SK-N-SH (cell line): ENCODE measurements at regions not wholly inside any gene's neighbourhood (a gene's known extent, or its start where the extent isn't known, plus 50 kb on each side); places are given as distances from the start of the nearest gene placed in this dataset.

Source experiments
- EP300 ChIP-seq, 2 experiments: IDR thresholded peaks; 2 replicates each; pipeline versions ENCODE4 v1.4.0 to v1.6.1; 2012; ENCODE audit warnings: borderline replicate concordance in 1 of 2, low read depth in 1 of 2, low read length in 1 of 2
- EZH2phosphoT487 ChIP-seq: fragments of 200-600 bp; sonication (generic); IDR thresholded peaks from 2 replicates; pipeline ENCODE4 v1.6.1; 2017; ENCODE audit warnings: low read depth, mixed run types, mild to moderate bottlenecking, antibody characterized with exemption, moderate library complexity, borderline replicate concordance
- MXI1 ChIP-seq: IDR thresholded peaks from 2 replicates; pipeline ENCODE4 v1.6.1; 2012; ENCODE audit warnings: mild to moderate bottlenecking, low read depth, low read length, improper control_type of control experiment
- NFIC ChIP-seq: IDR thresholded peaks from 2 replicates; pipeline ENCODE4 v1.4.0; 2012; ENCODE audit warnings: borderline replicate concordance
- TF ChIP-seq, protein P1 (sequence below): fragments of 200-600 bp; sonication (generic); IDR thresholded peaks from 2 replicates; pipeline ENCODE4 v1.6.1; 2017; ENCODE audit warnings: antibody characterized with exemption, mild to moderate bottlenecking, moderate library complexity
- TF ChIP-seq, protein P2 (sequence below): IDR thresholded peaks from 2 replicates; pipeline ENCODE4 v1.4.0; 2012; ENCODE audit warnings: low read depth

DNA sequence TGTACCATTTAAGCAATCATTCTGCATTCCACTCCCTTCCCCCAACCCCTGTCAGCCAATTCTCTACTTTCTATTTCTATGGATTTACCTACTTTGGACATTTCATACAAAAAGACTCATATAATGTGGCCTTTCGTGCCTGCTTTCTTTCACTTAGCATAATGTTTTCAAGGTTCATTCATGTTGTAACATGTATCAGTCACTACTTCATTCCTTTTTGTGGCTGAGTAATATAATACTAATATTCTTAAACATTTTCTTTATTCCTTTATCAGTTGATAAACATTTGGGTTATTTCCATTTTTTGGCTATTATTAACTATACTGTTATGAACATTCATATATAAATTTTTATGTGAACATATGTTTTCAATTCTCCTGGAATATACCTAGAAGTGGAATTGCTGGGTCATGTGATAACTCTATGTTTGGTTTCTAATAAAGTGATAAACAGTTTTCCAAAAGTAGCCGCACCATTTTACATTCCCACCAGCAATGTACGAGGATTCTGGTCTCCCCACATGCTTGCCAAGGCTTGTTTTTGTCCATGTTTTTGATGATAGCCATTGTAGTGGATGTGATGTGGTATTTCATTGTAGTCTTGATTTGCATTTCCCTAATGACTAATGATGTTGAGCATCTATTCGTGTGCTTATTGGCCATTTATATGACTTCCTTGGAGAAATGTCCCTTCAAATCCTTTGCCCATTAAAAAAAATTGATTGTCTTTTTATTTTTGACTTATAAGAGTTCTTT lies 61.9 kb upstream of the GNG12 start:
- TF ChIP-seq EZH2phosphoT487 (no peak), NFIC (no peak), MXI1 (no peak), EP300 (IDR thresholded peaks at IDR 0.05; ENCODE audit: borderline replicate concordance in 1 of 2, low read depth in 1 of 2, low read length in 1 of 2) (no peak)
- TF ChIP-seq, protein P1, sequence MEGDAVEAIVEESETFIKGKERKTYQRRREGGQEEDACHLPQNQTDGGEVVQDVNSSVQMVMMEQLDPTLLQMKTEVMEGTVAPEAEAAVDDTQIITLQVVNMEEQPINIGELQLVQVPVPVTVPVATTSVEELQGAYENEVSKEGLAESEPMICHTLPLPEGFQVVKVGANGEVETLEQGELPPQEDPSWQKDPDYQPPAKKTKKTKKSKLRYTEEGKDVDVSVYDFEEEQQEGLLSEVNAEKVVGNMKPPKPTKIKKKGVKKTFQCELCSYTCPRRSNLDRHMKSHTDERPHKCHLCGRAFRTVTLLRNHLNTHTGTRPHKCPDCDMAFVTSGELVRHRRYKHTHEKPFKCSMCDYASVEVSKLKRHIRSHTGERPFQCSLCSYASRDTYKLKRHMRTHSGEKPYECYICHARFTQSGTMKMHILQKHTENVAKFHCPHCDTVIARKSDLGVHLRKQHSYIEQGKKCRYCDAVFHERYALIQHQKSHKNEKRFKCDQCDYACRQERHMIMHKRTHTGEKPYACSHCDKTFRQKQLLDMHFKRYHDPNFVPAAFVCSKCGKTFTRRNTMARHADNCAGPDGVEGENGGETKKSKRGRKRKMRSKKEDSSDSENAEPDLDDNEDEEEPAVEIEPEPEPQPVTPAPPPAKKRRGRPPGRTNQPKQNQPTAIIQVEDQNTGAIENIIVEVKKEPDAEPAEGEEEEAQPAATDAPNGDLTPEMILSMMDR = no peak
- TF ChIP-seq, protein P2, sequence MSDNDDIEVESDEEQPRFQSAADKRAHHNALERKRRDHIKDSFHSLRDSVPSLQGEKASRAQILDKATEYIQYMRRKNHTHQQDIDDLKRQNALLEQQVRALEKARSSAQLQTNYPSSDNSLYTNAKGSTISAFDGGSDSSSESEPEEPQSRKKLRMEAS = no peak
